Liver (tissue), 3 donors: ENCODE measurements at regions not wholly inside any gene's neighbourhood (a gene's known extent, or its start where the extent isn't known, plus 50 kb on each side); places are given as distances from the start of the nearest gene placed in this dataset.

Experiments used
- HNF4A ChIP-seq, 2 donors: conservative IDR thresholded peaks; 2 replicates each; pipeline ENCODE4 v1.6.1; 2016; ENCODE audit warnings: antibody characterized with exemption in 2 of 2, mild to moderate bottlenecking in 2 of 2
- MAX ChIP-seq: IDR thresholded peaks from 2 replicates; pipeline ENCODE4 v1.6.1; 2016; ENCODE audit warnings: antibody characterized with exemption
- RAD21 ChIP-seq, 2 donors: IDR thresholded peaks; 2 replicates each; pipeline ENCODE4 v1.6.1; 2016; ENCODE audit warnings: antibody characterized with exemption in 2 of 2, mild to moderate bottlenecking in 2 of 2
- RXRA ChIP-seq, 2 donors: IDR thresholded peaks; 2 replicates each; pipeline ENCODE4 v1.6.1; 2017 to 2018; ENCODE audit warnings: antibody characterized with exemption in 2 of 2, mild to moderate bottlenecking in 1 of 2
- TAF1 ChIP-seq: conservative IDR thresholded peaks from 2 replicates; pipeline ENCODE4 v1.6.1; 2016; ENCODE audit warnings: antibody characterized with exemption, mild to moderate bottlenecking
- TF ChIP-seq, protein P1 (sequence below): IDR thresholded peaks from 2 replicates; pipeline ENCODE4 v1.6.1; 2016; ENCODE audit warnings: antibody characterized with exemption
- TF ChIP-seq, protein P2 (sequence below): fragments of 150-350 bp; IDR thresholded peaks from 2 replicates; pipeline ENCODE4 v1.5.1; 2017; ENCODE audit warnings: improper control_type of control experiment, low read depth, low read length; ENCODE audit not compliant: missing input control
- TF ChIP-seq, protein P3 (sequence below): IDR thresholded peaks from 2 replicates; pipeline ENCODE4 v1.6.1; 2016; ENCODE audit warnings: antibody characterized with exemption, mild to moderate bottlenecking
- donor health status: healthy.
- donor health status: healthy.

GRCh38 chr14:100666403-100666802 lies 60.3 kb upstream of the DLK1 start:
- TF ChIP-seq TAF1 (no peak), RAD21 (IDR thresholded peaks at IDR 0.05) (no peak), HNF4A (conservative IDR thresholded peaks at IDR 0.05) (no peak), MAX (no peak), RXRA (IDR thresholded peaks at IDR 0.05) (no peak)
- TF ChIP-seq, protein P1, sequence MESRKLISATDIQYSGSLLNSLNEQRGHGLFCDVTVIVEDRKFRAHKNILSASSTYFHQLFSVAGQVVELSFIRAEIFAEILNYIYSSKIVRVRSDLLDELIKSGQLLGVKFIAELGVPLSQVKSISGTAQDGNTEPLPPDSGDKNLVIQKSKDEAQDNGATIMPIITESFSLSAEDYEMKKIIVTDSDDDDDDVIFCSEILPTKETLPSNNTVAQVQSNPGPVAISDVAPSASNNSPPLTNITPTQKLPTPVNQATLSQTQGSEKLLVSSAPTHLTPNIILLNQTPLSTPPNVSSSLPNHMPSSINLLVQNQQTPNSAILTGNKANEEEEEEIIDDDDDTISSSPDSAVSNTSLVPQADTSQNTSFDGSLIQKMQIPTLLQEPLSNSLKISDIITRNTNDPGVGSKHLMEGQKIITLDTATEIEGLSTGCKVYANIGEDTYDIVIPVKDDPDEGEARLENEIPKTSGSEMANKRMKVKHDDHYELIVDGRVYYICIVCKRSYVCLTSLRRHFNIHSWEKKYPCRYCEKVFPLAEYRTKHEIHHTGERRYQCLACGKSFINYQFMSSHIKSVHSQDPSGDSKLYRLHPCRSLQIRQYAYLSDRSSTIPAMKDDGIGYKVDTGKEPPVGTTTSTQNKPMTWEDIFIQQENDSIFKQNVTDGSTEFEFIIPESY: no peak
- TF ChIP-seq, protein P2, sequence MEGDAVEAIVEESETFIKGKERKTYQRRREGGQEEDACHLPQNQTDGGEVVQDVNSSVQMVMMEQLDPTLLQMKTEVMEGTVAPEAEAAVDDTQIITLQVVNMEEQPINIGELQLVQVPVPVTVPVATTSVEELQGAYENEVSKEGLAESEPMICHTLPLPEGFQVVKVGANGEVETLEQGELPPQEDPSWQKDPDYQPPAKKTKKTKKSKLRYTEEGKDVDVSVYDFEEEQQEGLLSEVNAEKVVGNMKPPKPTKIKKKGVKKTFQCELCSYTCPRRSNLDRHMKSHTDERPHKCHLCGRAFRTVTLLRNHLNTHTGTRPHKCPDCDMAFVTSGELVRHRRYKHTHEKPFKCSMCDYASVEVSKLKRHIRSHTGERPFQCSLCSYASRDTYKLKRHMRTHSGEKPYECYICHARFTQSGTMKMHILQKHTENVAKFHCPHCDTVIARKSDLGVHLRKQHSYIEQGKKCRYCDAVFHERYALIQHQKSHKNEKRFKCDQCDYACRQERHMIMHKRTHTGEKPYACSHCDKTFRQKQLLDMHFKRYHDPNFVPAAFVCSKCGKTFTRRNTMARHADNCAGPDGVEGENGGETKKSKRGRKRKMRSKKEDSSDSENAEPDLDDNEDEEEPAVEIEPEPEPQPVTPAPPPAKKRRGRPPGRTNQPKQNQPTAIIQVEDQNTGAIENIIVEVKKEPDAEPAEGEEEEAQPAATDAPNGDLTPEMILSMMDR: no peak
- TF ChIP-seq, protein P3, sequence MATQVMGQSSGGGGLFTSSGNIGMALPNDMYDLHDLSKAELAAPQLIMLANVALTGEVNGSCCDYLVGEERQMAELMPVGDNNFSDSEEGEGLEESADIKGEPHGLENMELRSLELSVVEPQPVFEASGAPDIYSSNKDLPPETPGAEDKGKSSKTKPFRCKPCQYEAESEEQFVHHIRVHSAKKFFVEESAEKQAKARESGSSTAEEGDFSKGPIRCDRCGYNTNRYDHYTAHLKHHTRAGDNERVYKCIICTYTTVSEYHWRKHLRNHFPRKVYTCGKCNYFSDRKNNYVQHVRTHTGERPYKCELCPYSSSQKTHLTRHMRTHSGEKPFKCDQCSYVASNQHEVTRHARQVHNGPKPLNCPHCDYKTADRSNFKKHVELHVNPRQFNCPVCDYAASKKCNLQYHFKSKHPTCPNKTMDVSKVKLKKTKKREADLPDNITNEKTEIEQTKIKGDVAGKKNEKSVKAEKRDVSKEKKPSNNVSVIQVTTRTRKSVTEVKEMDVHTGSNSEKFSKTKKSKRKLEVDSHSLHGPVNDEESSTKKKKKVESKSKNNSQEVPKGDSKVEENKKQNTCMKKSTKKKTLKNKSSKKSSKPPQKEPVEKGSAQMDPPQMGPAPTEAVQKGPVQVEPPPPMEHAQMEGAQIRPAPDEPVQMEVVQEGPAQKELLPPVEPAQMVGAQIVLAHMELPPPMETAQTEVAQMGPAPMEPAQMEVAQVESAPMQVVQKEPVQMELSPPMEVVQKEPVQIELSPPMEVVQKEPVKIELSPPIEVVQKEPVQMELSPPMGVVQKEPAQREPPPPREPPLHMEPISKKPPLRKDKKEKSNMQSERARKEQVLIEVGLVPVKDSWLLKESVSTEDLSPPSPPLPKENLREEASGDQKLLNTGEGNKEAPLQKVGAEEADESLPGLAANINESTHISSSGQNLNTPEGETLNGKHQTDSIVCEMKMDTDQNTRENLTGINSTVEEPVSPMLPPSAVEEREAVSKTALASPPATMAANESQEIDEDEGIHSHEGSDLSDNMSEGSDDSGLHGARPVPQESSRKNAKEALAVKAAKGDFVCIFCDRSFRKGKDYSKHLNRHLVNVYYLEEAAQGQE: no peak
